ENCODE measurements at regions not wholly inside any gene's neighbourhood (a gene's known extent, or its start where the extent isn't known, plus 50 kb on each side); places are given as distances from the start of the nearest gene placed in this dataset.
A peak's percentile ranks its signal among the peaks of the same experiment; 100 is the strongest.
"Not testable (repeated sequence)": the region's sequence is repeated elsewhere in the genome, so short reads cannot be mapped to it uniquely, and the experiment has no call there.

DNA sequence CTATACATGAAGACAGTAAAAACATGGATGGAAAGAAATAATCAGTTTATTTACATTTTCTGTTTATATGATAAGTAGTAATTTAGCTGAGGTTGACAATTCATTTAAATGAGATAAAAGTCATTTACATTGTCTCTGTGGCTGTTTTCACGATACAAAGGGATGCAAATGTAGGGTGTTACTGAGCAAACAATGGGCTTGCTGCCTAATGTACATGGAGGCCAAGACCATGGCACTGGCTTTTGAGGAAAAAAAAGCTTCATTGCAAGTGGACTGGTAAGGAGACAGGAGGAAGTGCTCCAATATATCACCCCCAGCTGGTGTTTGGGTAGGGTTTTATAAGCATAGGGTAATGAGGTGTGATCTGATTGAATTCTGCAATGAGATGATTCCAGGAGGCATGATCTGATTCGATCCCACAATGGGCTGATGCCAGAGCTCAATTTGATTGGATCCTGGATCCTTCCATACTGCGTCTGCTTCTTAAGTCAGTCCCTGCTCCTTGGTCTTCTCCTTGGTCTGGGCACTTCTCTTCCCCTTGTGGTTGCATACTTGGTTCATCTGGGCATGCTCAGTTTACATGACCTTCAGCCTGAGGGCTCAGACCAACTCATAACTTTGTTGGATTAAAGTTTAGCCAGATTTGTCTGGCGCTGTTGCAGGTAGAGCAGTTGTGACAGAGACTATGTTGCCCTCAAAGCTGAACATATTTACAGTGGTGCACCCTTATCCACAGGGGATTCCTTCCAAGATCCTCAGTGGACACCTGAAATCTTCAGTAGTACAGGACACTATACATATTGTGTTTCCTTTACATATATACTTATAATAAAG lies 181.2 kb downstream of the SPATA31A6 start:
- H4K8ac ChIP-seq (ENCODE audit: extremely low read depth, insufficient read depth, low read length); H4K20me1 ChIP-seq (replicated peaks in 1 of 2; ENCODE audit: control insufficient read depth in 1 of 2, insufficient read depth in 2 of 2, low read length in 2 of 2); H3K9me3 ChIP-seq (ENCODE audit: insufficient read depth in 2 of 2, low read depth in 1 of 2, low read length in 1 of 2); POLR2A ChIA-PET (ENCODE audit: partially characterized antibody); H3K4me3 ChIP-seq (ENCODE audit: extremely low read depth in 1 of 4, insufficient read depth in 2 of 4, low read depth in 3 of 4, low read length in 4 of 4); H3K4me2 ChIP-seq (ENCODE audit: insufficient read depth in 1 of 2, low read depth in 2 of 2, low read length in 2 of 2); H4K91ac ChIP-seq (replicated peaks; ENCODE audit: insufficient read length, low read length); H2BK20ac ChIP-seq (ENCODE audit: low read length); H3K9ac ChIP-seq (replicated peaks in 1 of 4; ENCODE audit: extremely low read depth in 1 of 4, low read depth in 3 of 4, low read length in 3 of 4); H2AFZ ChIP-seq (ENCODE audit: low read length); H2AK5ac ChIP-seq (ENCODE audit: low read depth, low read length); H2BK120ac ChIP-seq (replicated peaks; ENCODE audit: low read depth, low read length); H3K4me1 ChIP-seq (replicated peaks in 1 of 4; ENCODE audit: control insufficient read depth in 3 of 4, insufficient read depth in 4 of 4, low read length in 3 of 4); FAIRE-seq; H3K14ac ChIP-seq (ENCODE audit: insufficient read length); CTCF ChIA-PET (ENCODE audit: partially characterized antibody); H3K23ac ChIP-seq (ENCODE audit: insufficient read length); H3K56ac ChIP-seq (replicated peaks; ENCODE audit: insufficient read length, low read depth, low read length); H3K27ac ChIP-seq (ENCODE audit: low read depth, low read length); H3K79me1 ChIP-seq (ENCODE audit: low read depth, low read length); H3K27me3 ChIP-seq (replicated peaks in 1 of 4; ENCODE audit: control insufficient read depth in 3 of 4, extremely low read depth in 1 of 4, insufficient read depth in 3 of 4, low read length in 3 of 4); H3K23me2 ChIP-seq (ENCODE audit: low read depth, low read length); H3K4ac ChIP-seq (replicated peaks; ENCODE audit: insufficient read length, low read depth, low read length); DNase-seq (ENCODE audit: low read depth in 1 of 2, low spot score in 2 of 2); H2BK15ac ChIP-seq (ENCODE audit: low read length); H3K36me3 ChIP-seq (ENCODE audit: control insufficient read depth in 2 of 4, insufficient read depth in 4 of 4, low read length in 3 of 4); H3K79me2 ChIP-seq (ENCODE audit: control insufficient read depth in 1 of 2, insufficient read depth in 2 of 2, low read length in 2 of 2): not testable (repeated sequence)
- Histone ChIP-seq H2BK12ac (ENCODE audit: low read depth, low read length) (peak overlapping the region; percentile 45; the same call in 1 of the 2 replicates), H3K18ac (ENCODE audit: extremely low read depth, low read length) (peak overlapping the region; percentile 34), H2BK5ac (ENCODE audit: low read depth, low read length) (peak overlapping the region; percentile 62; the same call in 1 of the 2 replicates), H4K5ac (ENCODE audit: insufficient read length, low read depth, low read length) (peak overlapping the region; percentile 61)
- 64% methylated on average over 3 of the region's 4 CpGs; no CpG with 5 or more reads in 1 of the 2 experiments for WGBS, 2 experiments (ENCODE audit: extremely low coverage in 1 of 2, insufficient coverage in 1 of 2, insufficient read length in 1 of 2, insufficient replicate concordance in 2 of 2, low coverage in 1 of 2, low lambda C conversion rate in 2 of 2, missing lambda C conversion rate in 1 of 2)
